ENCODE measurements at regions not wholly inside any gene's neighbourhood (a gene's known extent, or its start where the extent isn't known, plus 50 kb on each side); places are given as distances from the start of the nearest gene placed in this dataset.

- no peaks in the 10 kb centered on the region for H3K9me3 ChIP-seq
- TF ChIP-seq NRF1 (IDR thresholded peaks at IDR 0.05; ENCODE audit: low read depth, low read length) (no peak), YY1 (IDR thresholded peaks at IDR 0.05; ENCODE audit: low read depth) (peak; percentile 74; the same call in 1 of the 2 replicates)
- 59% methylated on average over 3 of the region's 3 CpGs for WGBS (ENCODE audit: low lambda C conversion rate)
- H4K20me1 ChIP-seq (ENCODE audit: insufficient read depth) = no peaks in the 10 kb centered on the region
- H3K9me2 ChIP-seq = no peaks in the 10 kb centered on the region
- H3K36me3 ChIP-seq (replicated peaks in 1 of 2; ENCODE audit: control insufficient read depth in 1 of 2, insufficient read depth in 2 of 2, low read length in 1 of 2) = no peaks in the 10 kb centered on the region
- ChIA-PET CTCF (no interaction called here), POLR2A (no interaction called here)
- H3F3A ChIP-seq (replicated peaks; ENCODE audit: insufficient read depth) = peaks cover 6% of the 10 kb centered on the region
- no peak for DNase-seq
- no peaks in the 10 kb centered on the region for H3K79me2 ChIP-seq (ENCODE audit: insufficient read depth)
- no peak overlapping the region for H2AFZ ChIP-seq (ENCODE audit: low read depth)
- no peaks in the 10 kb centered on the region for H3K27me3 ChIP-seq (ENCODE audit: insufficient read depth)
- no peak overlapping the region for H3K27ac ChIP-seq (ENCODE audit: low read depth in 2 of 2, low read length in 1 of 2)
- H3K9ac ChIP-seq = no peak overlapping the region
- no peak overlapping the region for H3K4me2 ChIP-seq
- no peak overlapping the region for H3K4me3 ChIP-seq (ENCODE audit: low read depth in 2 of 2, low read length in 1 of 2)
- H3K4me1 ChIP-seq (ENCODE audit: control insufficient read depth in 1 of 2, insufficient read depth in 2 of 2, low read depth in 1 of 2, low read length in 1 of 2) = no peaks in the 10 kb centered on the region
These were observed 142.5 kb upstream of the ID4 start for GRCh38 chr6:19694697-19695096.

- WGBS (ENCODE audit: low lambda C conversion rate) = 27% methylated on average over 2 of the region's 3 CpGs
- Histone ChIP-seq H3F3A (replicated peaks; ENCODE audit: insufficient read depth) (peaks cover 6% of the 10 kb centered on the region), H3K9me2 (no peaks in the 10 kb centered on the region), H2AFZ (ENCODE audit: low read depth) (no peak overlapping the region), H3K27ac (ENCODE audit: low read depth in 2 of 2, low read length in 1 of 2) (no peak overlapping the region), H3K9me3 (no peaks in the 10 kb centered on the region), H3K4me1 (ENCODE audit: control insufficient read depth in 1 of 2, insufficient read depth in 2 of 2, low read depth in 1 of 2, low read length in 1 of 2) (no peaks in the 10 kb centered on the region), H3K4me2 (no peak overlapping the region), H3K79me2 (ENCODE audit: insufficient read depth) (no peaks in the 10 kb centered on the region), H3K36me3 (replicated peaks in 1 of 2; ENCODE audit: control insufficient read depth in 1 of 2, insufficient read depth in 2 of 2, low read length in 1 of 2) (no peaks in the 10 kb centered on the region), H3K4me3 (ENCODE audit: low read depth in 2 of 2, low read length in 1 of 2) (no peak overlapping the region), H3K9ac (no peak overlapping the region), H3K27me3 (ENCODE audit: insufficient read depth) (no peaks in the 10 kb centered on the region), H4K20me1 (ENCODE audit: insufficient read depth) (no peaks in the 10 kb centered on the region)
- DNase-seq = no peak
- ChIA-PET CTCF (no interaction called here), POLR2A (no interaction called here)
- TF ChIP-seq GABPA (IDR thresholded peaks at IDR 0.05; ENCODE audit: low read depth) = no peak
- TF ChIP-seq IRF3 (IDR thresholded peaks at IDR 0.05; ENCODE audit: low read depth, low read length) = no peak
- no peak for TF ChIP-seq RXRA (IDR thresholded peaks at IDR 0.05; ENCODE audit: borderline replicate concordance, low read depth)
- peak; percentile 38; the same call in 1 of the 2 replicates for TF ChIP-seq TEAD4 (IDR thresholded peaks at IDR 0.05; ENCODE audit: borderline replicate concordance, insufficient read depth)
- TF ChIP-seq MAX (IDR thresholded peaks at IDR 0.05; ENCODE audit: low read depth) = peak; percentile 32; the same call in 1 of the 2 replicates
- peak in 1 of 2 experiments; percentile 51; a peak in 1 of 4 replicates for TF ChIP-seq EP300 (IDR thresholded peaks at IDR 0.05; ENCODE audit: borderline replicate concordance in 1 of 2, low read depth in 1 of 2, low read length in 1 of 2)
- TF ChIP-seq FOXJ3 (CRISPR knock-in tag; IDR thresholded peaks at IDR 0.05) = no peak
- TF ChIP-seq MEF2A (IDR thresholded peaks at IDR 0.05; ENCODE audit: borderline replicate concordance, low read depth) = no peak
- peak; percentile 89 for TF ChIP-seq PBX3 (IDR thresholded peaks at IDR 0.05)
- peak; percentile 82 for TF ChIP-seq TCF12 (IDR thresholded peaks at IDR 0.05)
- no peak for TF ChIP-seq RCOR1 (IDR thresholded peaks at IDR 0.05; ENCODE audit: low read length)
- TF ChIP-seq RFX5 (IDR thresholded peaks at IDR 0.05; ENCODE audit: low read length) = no peak
- TF ChIP-seq SIN3A (IDR thresholded peaks at IDR 0.05; ENCODE audit: borderline replicate concordance, low read depth, low read length) = no peak
- peak; percentile 88; the same call in 1 of the 2 replicates for TF ChIP-seq FOSL2 (IDR thresholded peaks at IDR 0.05; ENCODE audit: borderline replicate concordance, low read depth)
- no peak for TF ChIP-seq CHD2 (IDR thresholded peaks at IDR 0.05; ENCODE audit: low read length, partially characterized antibody)
- no peak for TF ChIP-seq YY1 (IDR thresholded peaks at IDR 0.05; ENCODE audit: low read depth)
- TF ChIP-seq SMC3 (IDR thresholded peaks at IDR 0.05; ENCODE audit: low read depth, low read length) = no peak
- TF ChIP-seq ZBTB33 (IDR thresholded peaks at IDR 0.05; ENCODE audit: borderline replicate concordance, low read depth) = no peak
- TF ChIP-seq JUND (IDR thresholded peaks at IDR 0.05) = peak; percentile 81
These were observed 139.4 kb upstream of the ID4 start for GRCh38 chr6:19697744-19698290.
